ENCODE measurements at regions not wholly inside any gene's neighbourhood (a gene's known extent, or its start where the extent isn't known, plus 50 kb on each side); places are given as distances from the start of the nearest gene placed in this dataset.
A peak's percentile ranks its signal among the peaks of the same experiment; 100 is the strongest.

- peak; percentile 43; the same call in 1 of the 2 replicates for TF ChIP-seq JUND (IDR thresholded peaks at IDR 0.05; ENCODE audit: borderline replicate concordance, low read depth, low read length)
- TF ChIP-seq JUND (tag; IDR thresholded peaks at IDR 0.05; ENCODE audit: borderline replicate concordance, low read depth, low read length) = peak; percentile 29; the same call in 2 of the 3 replicates
- TF ChIP-seq BRF1 (IDR thresholded peaks at IDR 0.05; ENCODE audit: borderline replicate concordance, extremely low read depth, insufficient read length) = no peak
- TF ChIP-seq RAD21 (CRISPR knock-in tag; conservative IDR thresholded peaks at IDR 0.05 in 1 of 2, IDR thresholded peaks at IDR 0.05 in 1 of 2) = peak; percentile 98
- TF ChIP-seq TRIM25 (IDR thresholded peaks at IDR 0.05; ENCODE audit: borderline replicate concordance) = peak; percentile 99
- no peak for TF ChIP-seq ZSCAN32 (CRISPR knock-in tag; IDR thresholded peaks at IDR 0.05)
- no peak for TF ChIP-seq KDM2B (CRISPR knock-in tag; IDR thresholded peaks at IDR 0.05)
- TF ChIP-seq, protein P1, sequence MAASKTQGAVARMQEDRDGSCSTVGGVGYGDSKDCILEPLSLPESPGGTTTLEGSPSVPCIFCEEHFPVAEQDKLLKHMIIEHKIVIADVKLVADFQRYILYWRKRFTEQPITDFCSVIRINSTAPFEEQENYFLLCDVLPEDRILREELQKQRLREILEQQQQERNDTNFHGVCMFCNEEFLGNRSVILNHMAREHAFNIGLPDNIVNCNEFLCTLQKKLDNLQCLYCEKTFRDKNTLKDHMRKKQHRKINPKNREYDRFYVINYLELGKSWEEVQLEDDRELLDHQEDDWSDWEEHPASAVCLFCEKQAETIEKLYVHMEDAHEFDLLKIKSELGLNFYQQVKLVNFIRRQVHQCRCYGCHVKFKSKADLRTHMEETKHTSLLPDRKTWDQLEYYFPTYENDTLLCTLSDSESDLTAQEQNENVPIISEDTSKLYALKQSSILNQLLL (CRISPR knock-in tag; IDR thresholded peaks at IDR 0.05; ENCODE audit: borderline replicate concordance) = no peak
- no peak for TF ChIP-seq ZNF740 (CRISPR knock-in tag; IDR thresholded peaks at IDR 0.05)
- no peak for TF ChIP-seq ZNF740 (tag; IDR thresholded peaks at IDR 0.05)
- TF ChIP-seq ZNF707 (CRISPR knock-in tag; conservative IDR thresholded peaks at IDR 0.05) = no peak
- peak; percentile 35 to 55; a peak in 1 of 4 replicates for TF ChIP-seq MAZ (CRISPR knock-in tag; conservative IDR thresholded peaks at IDR 0.05 in 1 of 2, IDR thresholded peaks at IDR 0.05 in 1 of 2)
- TF ChIP-seq CXXC5 (CRISPR knock-in tag; IDR thresholded peaks at IDR 0.05) = peak; percentile 39; the same call in 1 of the 2 replicates
- TF ChIP-seq ERF (CRISPR knock-in tag; IDR thresholded peaks at IDR 0.05) = 0 out of 2 replicates have a peak, but pooled peaks have one; percentile 47
- no peak for TF ChIP-seq LARP7 (IDR thresholded peaks at IDR 0.05)
- no peak for TF ChIP-seq ZNF24 (IDR thresholded peaks at IDR 0.05)
- peak; percentile 35; the same call in 1 of the 2 replicates for TF ChIP-seq EP400 (IDR thresholded peaks at IDR 0.05)
- no peak for TF ChIP-seq TCF7L2 (IDR thresholded peaks at IDR 0.05; ENCODE audit: low read depth, low read length)
- TF ChIP-seq NFE2L1 (tag; IDR thresholded peaks at IDR 0.05; ENCODE audit: borderline replicate concordance, low read depth) = no peak
- TF ChIP-seq ATF1 (CRISPR knock-in tag; IDR thresholded peaks at IDR 0.05) = no peak
- TF ChIP-seq ATF1 (tag; IDR thresholded peaks at IDR 0.05) = peak; percentile 62
- TF ChIP-seq, protein P2, sequence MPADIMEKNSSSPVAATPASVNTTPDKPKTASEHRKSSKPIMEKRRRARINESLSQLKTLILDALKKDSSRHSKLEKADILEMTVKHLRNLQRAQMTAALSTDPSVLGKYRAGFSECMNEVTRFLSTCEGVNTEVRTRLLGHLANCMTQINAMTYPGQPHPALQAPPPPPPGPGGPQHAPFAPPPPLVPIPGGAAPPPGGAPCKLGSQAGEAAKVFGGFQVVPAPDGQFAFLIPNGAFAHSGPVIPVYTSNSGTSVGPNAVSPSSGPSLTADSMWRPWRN (IDR thresholded peaks at IDR 0.05; ENCODE audit: low read depth) = no peak
- TF ChIP-seq ZNF143 (CRISPR knock-in tag; IDR thresholded peaks at IDR 0.05) = no peak
- 0 out of 2 replicates have a peak, but pooled peaks have one; percentile 41 for TF ChIP-seq L3MBTL2 (IDR thresholded peaks at IDR 0.05)
- peak; percentile 47; the same call in 1 of the 2 replicates for TF ChIP-seq FOSL1 (tag; conservative IDR thresholded peaks at IDR 0.05)
- no peak for TF ChIP-seq MED1 (CRISPR knock-in tag; IDR thresholded peaks at IDR 0.05; ENCODE audit: borderline replicate concordance)
These were observed 56.8 kb upstream of the PRDX6 start (continued) for GRCh38 chr1:173420330-173420806.
